GM23338 (cell line): ENCODE measurements at regions not wholly inside any gene's neighbourhood (a gene's known extent, or its start where the extent isn't known, plus 50 kb on each side); places are given as distances from the start of the nearest gene placed in this dataset.

ENCODE experiments used
- CREB1 ChIP-seq: fragments of 250-450 bp; sonication (Bioruptor Pico); IDR thresholded peaks from 2 replicates; pipeline ENCODE4 v1.5.0; 2020; ENCODE audit warnings: low read depth, mild to moderate bottlenecking, moderate library complexity
- CTCF ChIP-seq, 2 experiments: fragments of 200-600 bp in 1 of 2; sonication (generic) in 1 of 2; conservative IDR thresholded peaks; 2 replicates each; pipeline versions ENCODE4 v1.5.1 to v1.6.1; 2016 to 2017; ENCODE audit warnings: antibody characterized with exemption in 2 of 2, low read depth in 2 of 2, mild to moderate bottlenecking in 2 of 2, moderate library complexity in 1 of 2
- JUNB ChIP-seq: IDR thresholded peaks from one replicate; pipeline ENCODE4 v1.6.1; 2016; ENCODE audit warnings: antibody characterized with exemption; ENCODE audit not compliant: unreplicated experiment
- NANOG ChIP-seq: IDR thresholded peaks from 2 replicates; pipeline ENCODE4 v1.6.1; 2016; ENCODE audit warnings: antibody characterized with exemption, borderline replicate concordance
- TF ChIP-seq, protein P1 (sequence below): IDR thresholded peaks from 2 replicates; pipeline ENCODE4 v1.6.1; 2016; ENCODE audit warnings: antibody characterized with exemption

DNA sequence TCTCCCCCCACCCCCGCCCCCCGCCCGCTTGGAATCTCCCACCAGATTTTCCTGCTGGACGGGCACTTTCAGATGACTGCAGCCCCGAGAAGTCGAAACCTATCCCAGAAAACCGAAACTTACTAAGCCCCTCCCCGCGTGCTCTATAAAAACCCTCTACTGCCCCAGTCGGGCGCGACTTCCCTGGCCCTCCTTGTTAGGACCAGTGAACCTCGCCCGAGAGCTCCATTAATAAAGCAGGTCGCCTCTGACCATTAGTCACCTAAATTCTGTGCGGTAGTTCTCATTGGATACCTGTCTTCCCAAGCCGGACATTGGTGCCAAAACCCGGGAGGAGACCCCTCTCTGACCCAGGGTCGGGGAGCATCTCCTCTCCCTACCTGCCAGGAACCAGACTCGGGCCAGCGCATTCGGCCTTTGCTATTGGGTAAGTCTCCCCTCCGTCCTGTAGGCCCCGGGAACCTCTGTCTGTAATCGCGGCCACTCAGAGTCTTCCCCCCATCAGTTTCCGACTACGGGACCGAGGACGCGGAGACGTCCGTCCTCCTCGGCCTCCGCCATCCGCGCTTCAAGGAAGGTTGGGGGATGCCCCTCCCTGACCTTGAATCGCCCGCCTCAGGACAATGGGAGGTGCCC is 958.0 kb downstream of the RPA4 start:
- TF ChIP-seq, protein P1, sequence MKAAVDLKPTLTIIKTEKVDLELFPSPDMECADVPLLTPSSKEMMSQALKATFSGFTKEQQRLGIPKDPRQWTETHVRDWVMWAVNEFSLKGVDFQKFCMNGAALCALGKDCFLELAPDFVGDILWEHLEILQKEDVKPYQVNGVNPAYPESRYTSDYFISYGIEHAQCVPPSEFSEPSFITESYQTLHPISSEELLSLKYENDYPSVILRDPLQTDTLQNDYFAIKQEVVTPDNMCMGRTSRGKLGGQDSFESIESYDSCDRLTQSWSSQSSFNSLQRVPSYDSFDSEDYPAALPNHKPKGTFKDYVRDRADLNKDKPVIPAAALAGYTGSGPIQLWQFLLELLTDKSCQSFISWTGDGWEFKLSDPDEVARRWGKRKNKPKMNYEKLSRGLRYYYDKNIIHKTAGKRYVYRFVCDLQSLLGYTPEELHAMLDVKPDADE: no peak
- TF ChIP-seq CREB1 (CRISPR knock-in tag) (no peak), CTCF (conservative IDR thresholded peaks at IDR 0.05; ENCODE audit: low read depth in 2 of 2) (no peak), JUNB (no peak), NANOG (no peak)
